GM19035 (cell line): ENCODE measurements at regions not wholly inside any gene's neighbourhood (a gene's known extent, or its start where the extent isn't known, plus 50 kb on each side); places are given as distances from the start of the nearest gene placed in this dataset.

Experiments
- ATAC-seq: cut with Tn5 transposase; IDR thresholded peaks from one replicate; pipeline ENCODE4 v1.9.1; 2021; ENCODE audit not compliant: unreplicated experiment

DNA sequence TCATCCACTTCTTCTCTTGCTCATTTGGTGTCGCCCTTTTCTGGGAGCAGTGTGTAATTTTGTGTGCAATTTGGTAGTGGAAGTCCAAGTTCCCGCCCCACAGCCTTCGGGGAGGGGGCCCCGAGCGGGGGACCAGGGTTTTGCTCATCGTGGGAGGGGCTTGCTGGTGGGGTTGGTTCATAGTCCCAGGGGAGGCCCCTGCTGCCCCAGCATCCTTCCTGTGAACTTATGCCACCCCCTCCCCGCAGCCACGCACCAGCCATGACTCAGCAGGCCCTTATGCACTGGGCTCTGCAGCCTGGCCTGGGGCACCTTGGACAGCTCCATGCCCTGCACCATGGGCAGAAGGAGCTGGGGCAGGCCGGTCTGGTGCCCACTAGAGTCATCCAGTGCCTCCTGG, 1183.6 kb downstream of the BRD1 start:
- ATAC-seq = no peak

DNA sequence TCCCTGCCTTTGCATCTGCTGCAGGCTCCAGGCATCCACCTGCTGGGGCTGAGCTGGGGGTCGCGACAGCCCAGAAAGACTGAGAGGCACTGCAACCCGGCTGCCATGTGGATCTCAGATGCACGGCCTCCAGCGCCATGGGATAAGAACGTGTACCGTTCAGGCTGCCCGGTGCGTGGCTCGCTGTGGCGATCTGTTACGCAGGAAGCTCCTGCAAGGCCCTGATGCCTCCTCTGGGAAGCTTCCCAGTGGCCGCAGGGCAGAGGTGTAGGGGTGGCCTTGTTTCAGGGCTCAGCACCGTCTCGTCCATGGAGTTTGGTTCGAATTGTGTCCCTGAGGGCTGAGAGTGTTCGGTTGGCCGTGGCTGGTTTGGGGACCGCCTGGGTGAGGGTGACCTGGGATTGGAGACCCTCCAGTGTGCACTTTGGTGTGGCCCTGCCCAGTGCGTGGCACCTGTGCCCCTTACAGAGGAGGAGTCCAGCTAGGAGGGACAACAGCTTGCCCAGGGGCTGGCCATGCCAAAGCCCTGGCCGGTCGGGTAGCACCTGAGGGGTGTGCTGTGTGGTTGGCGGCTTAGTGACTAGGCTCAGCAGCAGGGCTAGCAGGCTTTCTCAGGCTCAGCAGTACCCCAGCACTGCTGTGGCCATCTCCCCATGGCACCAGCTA, 1184.5 kb downstream of the BRD1 start:
- ATAC-seq = no peak

DNA sequence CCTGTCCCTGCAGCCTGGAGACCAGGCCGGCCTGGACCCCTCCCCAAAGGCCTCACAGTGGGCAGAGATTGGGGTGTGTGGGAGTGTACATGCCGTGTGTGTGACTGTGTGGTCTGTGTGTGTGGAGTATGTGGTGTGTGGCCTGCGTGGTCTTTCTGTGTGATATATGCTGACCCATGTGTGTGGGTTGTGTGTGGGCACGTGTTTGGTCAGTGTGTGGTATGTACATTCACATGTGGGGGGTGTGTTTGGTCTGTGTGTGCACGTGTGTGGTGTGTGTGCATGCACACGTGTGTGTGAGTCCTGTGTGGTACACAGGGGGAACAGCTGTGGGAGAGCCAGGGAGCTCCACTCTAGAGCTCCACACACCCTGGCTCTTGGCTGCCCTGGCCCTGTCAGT, 1185.1 kb downstream of the BRD1 start:
- no peak for ATAC-seq

DNA sequence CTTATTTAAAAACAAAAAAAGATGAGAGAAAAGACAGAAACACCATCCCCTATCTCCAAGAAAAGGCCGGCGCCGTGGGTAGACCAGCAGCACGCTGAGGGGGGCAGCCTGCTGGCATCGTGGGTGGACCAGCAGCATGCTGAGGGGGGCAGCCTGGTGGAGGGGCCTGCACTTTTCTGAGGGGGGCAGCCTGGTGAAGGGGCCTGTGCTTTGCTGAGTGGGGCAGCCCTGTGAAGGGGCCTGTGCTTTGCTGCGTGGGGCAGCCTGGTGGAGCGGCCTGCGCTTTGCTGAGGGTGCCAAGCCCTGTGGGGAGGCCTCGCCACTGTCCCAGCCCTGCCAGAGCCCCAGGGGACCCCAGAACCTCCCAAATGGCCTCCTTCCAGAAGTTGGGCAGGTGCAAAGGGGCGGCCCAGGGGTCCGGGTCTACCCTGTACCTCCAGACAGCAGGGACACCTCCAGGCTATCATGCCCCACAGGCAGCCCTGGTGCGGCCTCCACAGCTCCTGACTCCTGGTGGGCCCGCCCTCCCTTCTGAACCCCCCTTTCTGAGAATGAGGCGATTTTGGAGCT, 1185.7 kb downstream of the BRD1 start:
- ATAC-seq = no peak

DNA sequence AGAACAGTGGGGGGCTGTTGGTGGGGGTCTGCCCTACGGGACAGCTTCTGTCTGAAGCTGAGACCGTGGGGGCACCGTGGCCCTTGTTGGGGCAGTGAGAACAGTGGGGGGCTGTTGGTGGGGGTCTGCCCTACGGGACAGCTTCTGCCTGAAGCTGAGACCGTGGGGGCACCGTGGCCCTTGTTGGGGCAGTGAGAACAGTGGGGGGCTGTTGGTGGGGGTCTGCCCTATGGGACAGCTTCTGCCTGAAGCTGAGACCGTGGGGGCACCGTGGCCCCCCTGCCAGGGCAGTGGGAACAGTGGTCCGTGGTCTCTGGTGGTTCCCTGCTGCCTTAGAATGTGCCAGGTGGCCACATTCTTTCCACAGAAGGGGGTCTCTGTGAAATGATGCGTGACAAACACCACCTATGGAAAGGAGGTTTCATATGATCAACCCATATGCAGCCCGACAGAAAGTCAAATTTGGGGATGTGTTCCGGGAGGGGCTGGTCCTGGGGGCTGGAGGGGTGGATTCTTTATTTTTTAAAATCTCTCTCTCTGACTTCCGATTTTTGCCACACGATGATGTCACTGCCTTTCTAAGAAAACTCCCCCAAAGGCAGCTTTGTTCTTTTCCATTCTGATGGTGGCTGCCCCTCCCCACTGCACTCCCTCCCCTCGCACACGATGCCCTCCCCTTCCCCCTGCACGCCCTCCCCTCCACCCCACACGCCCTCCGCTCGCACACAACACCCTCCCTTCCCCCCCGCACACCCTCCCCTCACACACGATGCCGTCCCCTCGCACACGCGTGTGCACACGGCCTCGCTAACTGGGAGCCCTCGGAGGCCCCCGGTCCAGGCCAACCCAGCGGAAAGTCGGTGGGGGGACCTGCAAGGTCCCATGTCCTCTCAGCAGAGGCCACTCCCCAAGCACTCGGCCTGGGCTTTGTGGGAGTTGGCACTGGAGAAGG, 1186.5 kb downstream of the BRD1 start:
- ATAC-seq = no peak

DNA sequence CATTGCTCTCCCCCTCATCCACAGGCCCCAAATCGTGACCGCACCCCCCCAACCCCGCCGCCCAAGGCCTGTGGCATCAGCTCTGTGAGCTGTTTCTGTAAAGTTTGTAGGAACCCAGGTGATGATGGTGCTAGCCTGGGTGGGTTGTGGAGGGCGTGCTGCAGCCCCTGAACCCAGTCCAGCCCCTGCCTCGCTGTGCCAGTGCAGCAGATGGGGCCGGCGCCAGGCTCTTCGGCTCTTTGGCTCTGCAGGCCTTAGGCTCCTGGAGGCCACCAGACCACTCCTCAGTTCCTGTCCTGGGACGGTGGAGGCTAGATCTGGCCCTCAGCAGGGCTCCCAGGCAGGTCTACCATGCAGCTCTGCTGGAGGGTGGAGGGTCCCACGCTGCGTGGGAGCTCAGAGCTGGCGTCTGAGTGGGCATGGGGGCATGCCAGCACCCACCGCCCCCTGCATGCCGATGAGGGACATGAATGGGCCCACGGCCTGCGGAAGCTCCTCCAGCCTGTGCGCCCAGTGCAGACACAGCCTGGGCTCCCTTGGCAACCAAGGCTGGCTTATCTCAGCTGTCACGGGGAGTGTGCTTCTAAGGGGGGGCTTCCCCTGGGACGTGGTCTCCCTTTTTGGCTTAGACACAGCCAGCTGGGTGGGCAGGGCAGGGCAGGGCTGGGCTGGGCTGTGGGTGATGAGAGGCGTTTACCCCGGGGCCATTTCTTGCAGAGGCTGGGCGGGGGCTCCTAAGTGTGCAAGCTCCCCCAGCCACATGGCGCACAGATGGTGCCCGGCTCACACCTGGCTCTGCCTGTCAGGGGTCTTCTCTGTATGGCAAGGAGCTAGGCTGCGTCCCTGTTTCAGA, 1187.6 kb downstream of the BRD1 start:
- no peak for ATAC-seq

DNA sequence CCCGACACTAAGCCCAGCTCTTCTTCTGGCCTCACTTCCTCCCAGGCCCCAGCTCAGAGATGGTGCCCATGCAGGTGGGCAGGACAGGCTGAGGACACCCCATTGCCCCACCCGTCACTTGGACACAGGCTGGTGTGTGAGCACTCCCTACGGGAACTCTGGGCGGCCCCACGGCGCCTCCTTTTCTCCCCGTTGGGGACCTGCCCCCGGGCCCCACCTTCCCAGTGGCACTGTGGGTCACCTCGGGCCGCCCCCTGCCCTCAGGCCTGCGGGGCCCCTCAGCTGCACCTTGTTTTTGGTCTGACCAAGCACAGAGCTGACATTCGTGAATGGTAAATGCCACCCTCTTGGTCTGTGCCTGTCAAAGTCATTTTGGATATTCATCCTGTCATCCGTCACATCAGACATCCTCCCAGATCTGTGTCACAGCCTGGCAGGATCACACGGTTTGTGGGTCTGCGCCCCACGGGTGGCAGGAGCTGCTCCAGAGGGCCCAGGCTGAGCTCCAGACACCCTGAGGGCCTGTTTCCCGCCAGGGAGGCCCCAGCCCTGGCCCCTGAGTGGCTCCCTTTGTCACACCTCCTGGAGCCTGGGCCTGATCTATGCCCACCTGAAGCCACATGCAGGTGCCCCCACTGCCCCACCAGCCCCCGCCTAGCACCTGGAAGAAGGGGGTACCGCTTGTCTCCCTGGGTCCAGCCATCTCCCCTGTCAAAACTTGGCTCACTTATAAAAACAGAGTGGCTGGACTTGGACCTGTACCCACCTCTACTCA, 1188.5 kb downstream of the BRD1 start:
- no peak for ATAC-seq

DNA sequence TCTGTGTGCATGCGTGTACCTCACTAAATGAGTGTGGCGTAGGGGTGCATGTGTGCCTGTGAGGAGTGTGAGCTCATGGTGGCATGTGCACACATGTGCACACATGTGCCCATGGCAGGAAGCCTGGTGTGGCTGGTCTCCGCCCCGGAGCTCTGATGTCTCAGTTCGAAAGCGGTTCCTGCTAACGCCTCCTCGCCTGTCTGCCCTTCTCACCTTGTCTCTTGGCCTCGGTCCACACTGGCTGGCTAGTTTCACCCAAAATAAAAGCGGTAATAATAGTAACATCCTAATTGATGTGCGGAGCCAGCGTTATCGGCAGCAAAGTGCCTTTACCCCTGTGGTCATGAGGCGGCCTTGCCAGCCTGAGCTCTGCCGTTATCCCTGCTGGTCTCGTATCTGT, 1190.4 kb downstream of the BRD1 start:
- ATAC-seq = no peak

DNA sequence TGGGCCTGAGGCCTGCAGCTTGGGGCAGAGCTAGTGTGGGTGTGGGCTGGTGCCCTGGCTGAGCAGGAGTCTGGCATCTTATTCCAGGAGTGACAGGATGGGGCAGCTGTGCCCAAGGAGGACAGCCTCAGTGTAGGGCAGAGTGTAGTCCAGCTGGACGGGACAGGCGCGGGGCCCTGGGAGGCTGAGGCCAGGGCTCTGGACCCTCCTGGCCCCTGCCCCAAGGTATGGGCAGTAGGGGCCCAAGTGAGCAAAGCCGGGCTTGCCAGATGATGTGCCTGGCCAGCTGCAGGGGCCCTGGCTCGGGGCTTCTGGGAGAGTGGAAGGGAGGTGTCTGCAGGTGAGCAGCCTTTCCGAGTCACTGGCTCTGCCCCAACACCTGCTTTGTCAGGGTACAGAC, 1190.9 kb downstream of the BRD1 start:
- no peak for ATAC-seq

DNA sequence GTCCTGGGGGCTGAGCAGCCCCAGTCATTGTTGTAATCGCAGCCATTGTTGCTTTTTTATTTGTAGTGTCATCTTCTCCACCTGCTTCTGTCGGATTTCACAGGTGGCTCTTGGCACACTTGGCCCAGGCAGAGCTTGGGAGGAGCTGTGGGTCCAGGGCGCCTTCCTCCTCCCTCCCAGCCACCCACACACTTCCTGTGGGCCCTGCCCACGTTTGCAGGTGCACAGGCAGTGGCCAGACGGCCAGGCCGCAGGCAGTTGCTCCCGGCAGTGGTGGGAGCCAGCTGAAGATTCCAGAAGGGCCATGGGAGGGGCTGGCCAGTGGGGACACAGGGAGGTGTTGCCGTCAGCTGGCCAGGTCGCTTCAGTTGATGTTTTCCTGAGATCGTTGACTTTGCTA, 1191.9 kb downstream of the BRD1 start:
- ATAC-seq = no peak

DNA sequence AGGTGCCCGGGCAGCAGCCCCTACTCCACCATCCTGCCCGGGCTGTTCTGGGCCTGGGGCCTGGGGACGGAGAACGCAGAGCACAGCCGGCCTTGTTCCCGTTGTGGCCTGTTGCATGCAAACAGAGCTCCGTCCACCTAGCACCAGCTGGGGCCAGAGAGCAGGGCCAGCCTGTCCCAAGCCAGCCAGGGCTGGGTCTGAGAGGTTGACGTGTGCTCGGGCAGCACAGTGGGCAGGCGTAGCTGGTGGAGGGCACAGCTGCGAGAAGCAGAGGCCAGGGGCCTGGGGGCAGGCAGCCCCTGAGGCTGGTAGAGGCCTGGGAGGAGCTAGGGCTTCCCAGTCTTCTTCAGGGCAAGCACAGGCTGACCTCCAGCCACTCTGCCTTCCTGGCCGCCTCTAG, 1192.6 kb downstream of the BRD1 start:
- ATAC-seq = no peak

DNA sequence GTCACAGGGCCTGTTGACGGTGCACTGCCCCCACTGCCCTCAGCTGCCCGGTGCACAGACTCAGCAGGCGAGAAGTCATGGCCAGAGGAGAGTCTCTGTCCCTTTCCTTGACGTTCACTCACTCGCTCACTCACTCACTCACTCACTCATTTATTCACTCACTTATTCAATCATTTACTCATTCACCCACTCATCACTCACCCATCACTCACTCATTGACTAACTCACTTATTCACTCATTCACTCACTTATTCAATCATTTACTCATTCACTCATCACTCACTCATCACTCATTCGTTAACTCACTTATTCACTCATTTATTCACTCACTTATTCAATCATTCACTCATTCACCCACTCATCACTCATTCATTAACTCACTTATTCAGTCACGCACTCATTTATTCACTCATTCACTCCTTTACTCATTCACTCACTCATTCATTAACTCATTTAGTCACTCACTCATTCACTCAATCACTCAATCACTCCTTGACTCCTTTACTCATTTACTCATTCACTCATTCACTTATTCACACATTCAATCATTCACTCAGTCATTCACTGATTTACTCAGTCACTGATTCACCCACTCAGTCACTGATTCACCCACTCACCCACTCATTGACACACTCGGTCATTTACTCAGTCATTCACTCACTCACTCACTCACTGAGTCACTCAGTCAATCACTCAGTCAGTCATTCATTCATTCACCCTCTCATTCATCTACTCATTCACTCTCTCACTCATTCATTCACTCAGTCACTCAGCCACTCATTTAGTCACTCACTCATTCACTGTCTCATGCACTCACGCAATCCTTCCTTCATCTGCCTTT, 1193.5 kb downstream of the BRD1 start:
- ATAC-seq = no peak

DNA sequence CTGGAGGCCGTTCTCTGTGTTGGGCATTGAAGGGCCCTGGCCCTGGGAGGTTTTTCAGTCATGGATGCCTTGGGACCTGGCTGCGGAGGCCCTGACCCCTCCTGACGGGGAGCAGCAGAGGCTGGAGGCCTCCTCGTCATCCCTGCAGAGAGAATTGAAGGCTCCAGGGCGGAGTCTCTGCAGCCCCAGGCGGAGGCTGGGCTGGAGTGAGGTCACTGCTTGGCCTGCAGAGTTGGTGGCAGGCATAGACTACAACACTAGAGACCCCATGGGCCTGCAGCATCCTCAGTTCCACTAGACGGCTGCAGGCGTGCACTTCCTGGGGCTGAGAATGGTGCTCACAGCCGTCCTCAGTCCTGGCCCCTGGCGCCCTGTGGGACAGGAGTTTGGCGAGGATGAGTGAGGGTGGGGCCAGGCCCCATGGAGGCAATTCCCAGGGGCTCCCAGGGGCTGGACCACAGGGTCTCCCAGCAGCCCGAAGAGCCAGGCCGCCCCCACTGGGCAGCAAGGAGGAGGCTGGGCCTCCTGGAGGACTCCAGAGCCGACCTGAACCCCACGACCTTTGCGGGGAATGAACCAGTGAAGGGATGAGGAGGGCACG, 1194.9 kb downstream of the BRD1 start:
- ATAC-seq = no peak

DNA sequence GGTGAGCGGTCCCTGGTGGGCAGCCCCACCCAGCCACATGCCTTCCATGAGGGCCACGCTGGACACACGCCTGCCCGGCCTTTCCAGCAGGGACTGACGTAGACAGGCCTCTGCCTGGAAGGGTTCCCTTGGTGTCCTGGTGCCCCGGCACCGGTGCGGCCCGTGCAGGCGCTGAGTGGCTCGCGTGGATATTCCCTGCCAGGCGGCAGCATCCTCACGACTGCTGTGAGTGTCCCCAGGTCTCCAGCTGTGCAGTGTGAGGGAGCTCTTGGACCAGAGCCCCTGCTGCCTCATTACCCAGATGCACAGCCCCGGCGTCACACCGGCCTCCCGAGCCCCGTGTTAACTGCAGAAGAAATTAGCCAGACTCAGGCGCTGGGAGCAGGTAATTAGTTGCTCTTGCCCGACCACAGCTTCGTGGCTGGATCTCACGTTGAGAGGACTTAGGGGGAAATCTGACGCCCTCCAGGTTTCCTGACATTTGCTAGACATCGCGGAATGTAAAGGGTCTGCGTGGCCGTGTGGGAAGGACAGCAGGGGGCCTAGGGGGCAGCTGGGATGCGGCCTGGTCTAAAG, 1196.3 kb downstream of the BRD1 start:
- no peak for ATAC-seq

DNA sequence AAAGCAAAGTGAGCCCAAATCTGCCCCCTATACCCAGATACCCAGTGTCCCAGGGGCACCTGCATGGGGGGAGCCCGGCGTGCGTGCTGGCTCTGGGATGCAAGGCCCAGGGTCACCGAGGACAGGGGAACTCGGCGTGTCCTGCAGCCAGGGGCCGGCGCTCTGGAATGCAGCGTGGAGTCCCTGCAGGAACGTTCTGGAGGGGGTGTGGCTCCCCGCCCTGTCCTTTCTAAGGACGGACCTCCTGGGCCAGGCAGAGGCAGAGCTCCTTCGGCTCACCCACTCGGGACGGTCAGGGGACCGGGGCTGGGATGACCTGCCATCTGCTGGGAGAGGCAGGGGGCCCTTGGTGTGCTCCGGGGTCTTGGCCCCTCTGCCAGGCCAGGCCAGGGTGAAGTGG, 1196.8 kb downstream of the BRD1 start:
- ATAC-seq = no peak

DNA sequence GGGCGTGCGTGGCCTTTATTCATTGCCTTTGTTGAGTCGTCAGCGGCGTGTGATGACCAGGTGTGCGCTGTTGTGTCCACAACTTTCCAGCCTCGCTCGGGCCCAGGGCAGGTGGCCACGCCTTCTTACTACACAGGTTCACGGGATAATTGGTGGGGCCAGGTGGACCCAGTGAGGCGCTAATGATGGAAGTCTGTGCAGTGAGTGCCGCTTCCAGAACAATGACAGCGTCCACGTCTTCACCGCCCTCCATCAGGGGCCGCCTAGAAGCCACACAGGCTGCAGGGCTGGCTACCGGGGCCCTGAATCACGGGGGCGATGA, 1197.3 kb downstream of the BRD1 start:
- no peak for ATAC-seq

DNA sequence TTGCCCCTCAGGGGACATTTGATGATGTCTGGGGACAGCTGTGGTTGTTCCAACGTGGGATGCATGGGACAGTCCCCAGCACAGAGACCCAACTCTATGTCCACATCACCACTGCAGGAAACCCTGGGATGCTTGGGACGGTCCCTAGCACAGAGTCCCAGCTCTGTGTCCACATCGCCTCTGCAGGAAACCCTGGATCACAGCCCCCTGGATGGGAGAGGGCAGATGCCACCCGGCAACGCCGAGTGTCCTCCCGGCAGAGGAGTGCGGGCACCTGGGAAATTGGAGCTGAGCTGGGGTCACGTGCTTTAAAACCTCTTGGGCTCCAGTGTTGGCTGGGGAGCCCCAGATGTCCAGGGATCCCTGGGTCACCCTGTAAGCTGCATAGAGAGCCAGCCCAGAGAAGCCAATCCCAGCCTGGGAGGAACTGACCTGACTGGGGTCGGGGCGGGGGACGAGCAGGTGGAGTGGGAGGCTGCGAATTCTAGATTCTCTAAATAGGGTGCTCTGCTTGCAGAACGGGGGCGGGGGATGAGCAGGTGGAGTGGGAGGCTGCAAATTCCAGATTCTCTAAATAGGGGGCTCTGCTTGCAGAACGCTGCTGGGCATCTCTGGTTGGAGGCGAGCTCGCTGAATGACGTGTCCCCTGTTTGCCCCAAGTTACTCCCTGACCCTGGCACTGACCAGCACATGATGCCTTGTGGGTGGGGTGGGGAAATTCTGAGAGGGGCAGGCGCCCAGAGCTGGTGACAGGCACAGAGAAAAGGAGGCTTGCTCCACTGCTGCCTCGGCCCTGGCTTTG, 1197.8 kb downstream of the BRD1 start:
- ATAC-seq = no peak

DNA sequence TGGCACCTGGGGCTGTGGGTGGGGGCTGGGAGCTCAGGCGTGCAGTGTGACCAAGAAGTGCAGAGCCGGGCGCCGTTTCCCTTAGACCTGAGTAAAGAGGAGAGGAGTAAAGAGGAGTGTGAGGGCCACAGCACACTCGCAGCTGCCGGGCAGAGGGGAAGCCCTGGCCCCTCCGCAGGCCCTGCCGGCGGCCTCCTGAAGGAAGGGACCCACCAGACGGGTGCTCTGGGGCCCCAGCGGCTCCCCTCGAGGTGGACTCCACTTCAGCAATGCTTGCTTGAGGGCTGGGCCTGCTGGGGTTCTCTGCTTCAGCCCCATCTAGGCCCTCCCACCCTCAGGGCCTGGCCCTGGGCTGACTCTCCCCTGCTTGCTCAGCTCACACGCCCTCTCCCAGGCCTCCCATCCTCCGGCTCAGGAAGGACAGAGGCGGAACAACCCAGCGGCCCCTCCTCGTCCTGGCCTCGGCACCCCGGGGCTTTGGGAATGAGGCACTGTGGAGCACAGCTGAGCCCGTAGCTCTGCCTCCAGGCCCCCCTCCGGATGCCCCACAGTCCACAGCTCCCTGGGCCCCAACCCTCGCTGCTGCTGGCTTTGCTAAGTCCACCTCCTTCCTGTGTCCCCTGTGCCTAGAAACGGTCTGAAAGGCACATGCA, 1198.7 kb downstream of the BRD1 start:
- ATAC-seq = no peak
